ENCODE measurements at regions not wholly inside any gene's neighbourhood (a gene's known extent, or its start where the extent isn't known, plus 50 kb on each side); places are given as distances from the start of the nearest gene placed in this dataset.

DNA sequence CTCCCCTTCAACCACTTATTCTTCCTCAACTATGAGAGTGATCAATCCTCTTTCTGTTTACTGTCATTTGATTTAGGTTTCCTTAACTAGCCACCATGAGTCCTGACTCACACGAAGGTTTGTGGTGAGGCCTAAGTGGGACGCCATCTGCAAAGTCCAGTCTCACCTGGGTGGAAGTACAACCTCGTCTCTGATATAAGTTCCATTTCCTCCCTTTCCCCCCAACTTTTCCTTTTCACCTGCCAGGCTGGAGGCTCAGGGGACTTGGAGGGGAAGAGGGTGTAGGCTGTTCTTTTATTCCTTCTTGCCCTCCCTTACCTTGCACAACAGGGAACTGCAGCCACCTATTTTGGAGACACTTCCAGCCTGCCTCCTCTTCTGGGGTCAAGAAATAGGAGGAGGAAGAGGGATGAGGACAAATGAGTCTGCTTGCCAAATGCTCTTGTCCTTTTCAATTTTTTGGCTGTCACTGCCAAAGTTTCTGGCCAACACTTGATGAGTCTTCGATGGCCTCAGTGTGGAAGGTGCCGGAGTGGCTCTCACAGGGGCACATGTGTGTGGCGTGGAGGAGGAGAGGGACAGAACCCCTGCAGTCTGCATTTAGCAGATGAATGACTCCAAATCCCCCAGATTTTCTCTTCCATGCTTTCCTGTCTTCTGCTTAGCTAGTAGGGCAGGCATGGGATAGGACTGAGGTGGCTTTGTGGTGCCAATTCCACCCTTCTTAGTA is 249.6 kb downstream of the NSG2 start:
- TF ChIP-seq, protein P1, sequence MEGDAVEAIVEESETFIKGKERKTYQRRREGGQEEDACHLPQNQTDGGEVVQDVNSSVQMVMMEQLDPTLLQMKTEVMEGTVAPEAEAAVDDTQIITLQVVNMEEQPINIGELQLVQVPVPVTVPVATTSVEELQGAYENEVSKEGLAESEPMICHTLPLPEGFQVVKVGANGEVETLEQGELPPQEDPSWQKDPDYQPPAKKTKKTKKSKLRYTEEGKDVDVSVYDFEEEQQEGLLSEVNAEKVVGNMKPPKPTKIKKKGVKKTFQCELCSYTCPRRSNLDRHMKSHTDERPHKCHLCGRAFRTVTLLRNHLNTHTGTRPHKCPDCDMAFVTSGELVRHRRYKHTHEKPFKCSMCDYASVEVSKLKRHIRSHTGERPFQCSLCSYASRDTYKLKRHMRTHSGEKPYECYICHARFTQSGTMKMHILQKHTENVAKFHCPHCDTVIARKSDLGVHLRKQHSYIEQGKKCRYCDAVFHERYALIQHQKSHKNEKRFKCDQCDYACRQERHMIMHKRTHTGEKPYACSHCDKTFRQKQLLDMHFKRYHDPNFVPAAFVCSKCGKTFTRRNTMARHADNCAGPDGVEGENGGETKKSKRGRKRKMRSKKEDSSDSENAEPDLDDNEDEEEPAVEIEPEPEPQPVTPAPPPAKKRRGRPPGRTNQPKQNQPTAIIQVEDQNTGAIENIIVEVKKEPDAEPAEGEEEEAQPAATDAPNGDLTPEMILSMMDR (IDR thresholded peaks at IDR 0.05; ENCODE audit: insufficient read depth, low read length, poor library complexity, severe bottlenecking) = no peak
- no peak for DNase-seq (ENCODE audit: extremely low read depth, insufficient read length)
- Histone ChIP-seq H3K36me3 (ENCODE audit: control insufficient read depth, insufficient read depth, low read length) (no peaks in the 10 kb centered on the region), H3K4me3 (replicated peaks; ENCODE audit: low read depth, low read length) (no peak overlapping the region), H3K27me3 (replicated peaks; ENCODE audit: control insufficient read depth, insufficient read depth, low read length) (no peaks in the 10 kb centered on the region)

DNA sequence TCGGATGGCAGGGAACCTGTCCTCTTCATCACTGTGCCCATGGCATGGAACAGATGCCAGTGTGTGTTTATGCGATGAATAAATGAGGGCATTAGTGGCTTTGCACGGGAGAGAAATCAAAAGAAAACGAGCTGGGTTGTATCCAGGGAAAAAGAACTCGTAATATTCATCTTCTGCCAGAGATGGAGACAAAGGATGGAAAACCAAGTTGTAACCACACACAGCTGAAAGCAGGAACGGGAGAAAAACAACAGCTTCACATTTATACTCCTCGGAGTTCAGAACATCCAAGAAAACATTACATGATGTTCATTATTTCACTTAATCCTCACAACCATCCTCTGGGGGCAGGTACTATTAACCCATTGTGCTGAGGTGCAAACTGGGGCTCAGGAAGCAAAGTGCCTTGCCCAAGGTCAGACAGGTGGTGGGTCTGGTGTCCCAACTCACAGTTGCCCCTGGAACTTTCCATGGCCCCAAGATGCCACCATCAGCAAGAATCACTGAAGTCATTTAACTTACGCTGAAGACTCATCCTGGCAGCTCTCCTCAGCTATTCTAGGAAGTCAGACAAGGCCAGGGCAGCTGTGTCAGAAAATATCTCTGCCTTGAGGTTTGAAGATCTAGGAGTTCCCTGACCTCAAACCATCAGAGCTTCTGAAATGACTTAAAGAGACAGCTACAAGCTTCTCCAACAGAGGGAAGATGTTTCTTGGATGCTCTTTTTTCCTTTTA is 250.4 kb downstream of the NSG2 start:
- no peak for DNase-seq (ENCODE audit: extremely low read depth, insufficient read length)
- TF ChIP-seq, protein P1 (IDR thresholded peaks at IDR 0.05; ENCODE audit: insufficient read depth, low read length, poor library complexity, severe bottlenecking) = no peak
- Histone ChIP-seq H3K36me3 (ENCODE audit: control insufficient read depth, insufficient read depth, low read length) (no peaks in the 10 kb centered on the region), H3K27me3 (replicated peaks; ENCODE audit: control insufficient read depth, insufficient read depth, low read length) (no peaks in the 10 kb centered on the region), H3K4me3 (replicated peaks; ENCODE audit: low read depth, low read length) (no peak overlapping the region)

DNA sequence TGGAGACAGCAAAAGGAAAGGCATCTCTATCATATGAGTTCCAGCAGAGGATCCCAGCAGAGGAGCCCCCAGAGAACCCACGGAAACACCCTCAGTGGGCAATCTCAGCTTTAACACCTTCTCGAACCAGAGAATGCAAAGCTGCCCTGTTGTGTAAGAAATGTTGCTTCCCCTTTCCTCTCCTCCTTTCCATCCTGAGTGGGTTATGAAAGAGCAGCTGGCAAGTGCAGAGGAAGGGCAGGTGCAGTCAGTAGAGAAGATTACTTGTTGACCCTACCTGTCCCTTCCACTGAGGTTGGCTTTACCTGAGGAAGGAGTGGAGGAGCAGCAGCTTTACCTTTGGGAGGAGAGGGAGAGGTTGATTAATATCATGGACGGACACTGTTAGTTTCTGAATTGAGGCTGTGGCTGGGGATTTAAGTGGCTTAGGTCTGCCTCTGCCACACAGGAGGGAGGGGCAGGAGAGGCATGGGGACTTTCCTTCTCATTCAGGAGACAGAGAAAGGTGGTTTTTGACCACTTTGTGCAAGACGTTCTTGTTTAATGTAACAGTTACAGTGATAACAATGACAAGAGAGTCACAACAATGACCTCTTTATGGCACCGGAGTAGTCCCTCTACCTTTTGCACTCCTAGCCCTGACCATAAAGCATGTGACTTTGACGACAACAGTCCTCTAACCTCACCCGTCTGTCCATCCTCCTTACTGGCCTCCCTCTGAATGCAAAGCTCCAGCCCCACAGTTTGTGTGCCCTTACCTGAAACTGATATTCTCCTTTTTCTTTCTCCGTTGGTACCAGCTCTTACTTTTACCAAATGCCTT is 254.8 kb downstream of the NSG2 start:
- no peak for DNase-seq (ENCODE audit: extremely low read depth, insufficient read length)
- TF ChIP-seq, protein P1 (IDR thresholded peaks at IDR 0.05; ENCODE audit: insufficient read depth, low read length, poor library complexity, severe bottlenecking) = no peak
- Histone ChIP-seq H3K4me3 (replicated peaks; ENCODE audit: low read depth, low read length) (no peak overlapping the region), H3K27me3 (replicated peaks; ENCODE audit: control insufficient read depth, insufficient read depth, low read length) (no peaks in the 10 kb centered on the region), H3K36me3 (ENCODE audit: control insufficient read depth, insufficient read depth, low read length) (no peaks in the 10 kb centered on the region)

DNA sequence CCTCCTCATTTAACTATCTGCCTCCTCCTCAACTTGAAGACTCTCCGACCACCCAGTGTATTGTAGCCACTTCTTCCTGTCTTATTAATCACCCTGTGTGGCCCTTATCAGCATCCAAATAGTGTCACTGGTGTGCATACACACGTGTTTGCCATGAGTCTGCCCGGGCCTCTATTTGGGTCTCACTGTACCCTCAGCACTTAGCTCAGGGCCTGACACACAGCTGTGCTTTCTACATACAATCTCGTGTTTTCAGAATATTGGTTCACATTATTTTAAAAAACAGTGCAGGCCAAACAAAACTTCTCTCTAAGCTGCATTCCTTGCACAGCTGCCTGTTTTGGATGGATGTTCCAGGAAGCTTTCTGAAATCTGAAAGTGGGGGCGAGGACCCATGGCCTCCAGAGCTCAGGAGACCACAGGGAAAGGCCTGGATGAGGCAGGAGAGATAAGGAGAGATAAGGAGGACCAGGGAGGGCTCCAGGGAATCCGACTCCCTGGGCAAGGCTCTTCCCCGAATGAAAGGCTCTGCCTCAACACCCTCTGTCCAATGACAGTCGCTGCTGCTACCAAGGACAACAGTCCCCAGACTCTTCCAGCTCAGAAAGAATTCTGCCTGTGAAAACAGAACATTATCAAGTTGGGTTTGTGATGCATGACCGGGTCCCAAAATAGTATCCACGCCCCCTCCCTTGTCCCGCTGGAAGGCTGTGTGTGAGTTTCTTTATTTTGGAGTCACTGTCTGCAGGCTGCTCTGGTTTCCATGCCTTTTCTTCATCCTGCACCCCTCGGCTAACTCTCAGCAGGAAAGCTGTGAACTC is 255.6 kb downstream of the NSG2 start:
- TF ChIP-seq, protein P1 (IDR thresholded peaks at IDR 0.05; ENCODE audit: insufficient read depth, low read length, poor library complexity, severe bottlenecking) = no peak
- DNase-seq (ENCODE audit: extremely low read depth, insufficient read length) = no peak
- H3K36me3 ChIP-seq (ENCODE audit: control insufficient read depth, insufficient read depth, low read length) = no peaks in the 10 kb centered on the region
- H3K27me3 ChIP-seq (replicated peaks; ENCODE audit: control insufficient read depth, insufficient read depth, low read length) = no peaks in the 10 kb centered on the region
- H3K4me3 ChIP-seq (replicated peaks; ENCODE audit: low read depth, low read length) = no peak overlapping the region

Data from GM06990 (cell line).